H1 (cell line): ENCODE measurements at regions not wholly inside any gene's neighbourhood (a gene's known extent, or its start where the extent isn't known, plus 50 kb on each side); places are given as distances from the start of the nearest gene placed in this dataset.

ENCODE experiments used
- CTCF ChIA-PET: fragments of 300-600 bp; sonication (Branson Sonifier 250); formaldehyde crosslinking; loops from one replicate; lab custom pipeline; 2021; ENCODE audit not compliant: partially characterized antibody; lab: Charles Lee
- POLR2A ChIA-PET: fragments of 300-600 bp; sonication (Branson Sonifier 250); formaldehyde crosslinking; loops from one replicate; lab custom pipeline; 2021; ENCODE audit warnings: inconsistent platforms; ENCODE audit not compliant: partially characterized antibody; lab: Charles Lee
- DNase-seq, 2 experiments: peaks; one replicate each; pipeline versions ENCODE4 v3.0.0 to v3.0.0-alpha.2; 2010 to 2022; ENCODE audit warnings: low spot score in 2 of 2, low read depth in 1 of 2, mixed read lengths in 1 of 2
- FAIRE-seq: peaks from 2 replicates; lab custom pipeline; 2011; peaks lifted over from hg19 to GRCh38; lab: Jason Lieb, UNC
- H2AFZ ChIP-seq: 2 replicates; pipeline ENCODE4 v1.8.1; 2012; ENCODE audit warnings: low read length, inconsistent platforms
- H2AK5ac ChIP-seq: 2 replicates; pipeline ENCODE4 v1.6.1; 2013; ENCODE audit warnings: low read depth, low read length
- H2BK120ac ChIP-seq: replicated peaks from 2 replicates; pipeline ENCODE3; 2013; ENCODE audit warnings: low read depth, low read length, inconsistent platforms
- H2BK12ac ChIP-seq: 2 replicates; pipeline ENCODE4 v1.6.1; 2013; ENCODE audit warnings: low read depth, low read length
- H2BK15ac ChIP-seq: 2 replicates; pipeline ENCODE4 v1.6.1; 2013; ENCODE audit warnings: low read length
- H2BK20ac ChIP-seq: 2 replicates; pipeline ENCODE4 v1.6.1; 2013; ENCODE audit warnings: low read length
- H2BK5ac ChIP-seq: 2 replicates; pipeline ENCODE4 v1.6.1; 2013; ENCODE audit warnings: low read depth, low read length
- H3K14ac ChIP-seq: 2 replicates; pipeline ENCODE4 v1.6.1; 2013; ENCODE audit warnings: inconsistent platforms; ENCODE audit not compliant: insufficient read length
- H3K18ac ChIP-seq: 2 replicates; pipeline ENCODE4 v1.6.1; 2013; ENCODE audit warnings: low read length; ENCODE audit errors: extremely low read depth
- H3K23ac ChIP-seq: 2 replicates; pipeline ENCODE4 v1.6.1; 2013; ENCODE audit warnings: inconsistent platforms; ENCODE audit not compliant: insufficient read length
- H3K23me2 ChIP-seq: 2 replicates; pipeline ENCODE4 v1.6.1; 2013; ENCODE audit warnings: low read depth, low read length
- H3K27ac ChIP-seq: 2 replicates; pipeline ENCODE4 v1.6.1; 2011; ENCODE audit warnings: low read depth, low read length, inconsistent platforms
- H3K27me3 ChIP-seq, 4 experiments: replicated peaks in 1 of 4; 1 replicate in 1 of 4; 2 replicates in 3 of 4; pipeline versions ENCODE4 v1.6.1 to v1.8.1; 2011 to 2013; ENCODE audit warnings: low read length in 3 of 4, mild to moderate bottlenecking in 3 of 4, inconsistent platforms in 2 of 4, mixed read lengths in 2 of 4, moderate library complexity in 1 of 4; ENCODE audit not compliant: control insufficient read depth in 3 of 4, insufficient read depth in 3 of 4; ENCODE audit errors: extremely low read depth in 1 of 4
- H3K36me3 ChIP-seq, 4 experiments: 2 replicates each; pipeline versions ENCODE4 v1.6.1 to v1.8.1; 2011 to 2013; ENCODE audit warnings: mild to moderate bottlenecking in 4 of 4, low read length in 3 of 4, moderate library complexity in 2 of 4, control low read depth in 1 of 4, inconsistent platforms in 1 of 4; ENCODE audit not compliant: insufficient read depth in 4 of 4, control insufficient read depth in 2 of 4
- H3K4ac ChIP-seq: replicated peaks from 2 replicates; pipeline ENCODE3; 2013; ENCODE audit warnings: low read length, low read depth, mixed read lengths, inconsistent platforms; ENCODE audit not compliant: insufficient read length
- H3K4me1 ChIP-seq, 4 experiments: replicated peaks in 1 of 4; 1 replicate in 1 of 4; 2 replicates in 3 of 4; pipeline versions ENCODE4 v1.6.1 to v1.8.1; 2011 to 2013; ENCODE audit warnings: low read length in 3 of 4, inconsistent platforms in 2 of 4, mixed read lengths in 1 of 4; ENCODE audit not compliant: insufficient read depth in 4 of 4, control insufficient read depth in 3 of 4
- H3K4me2 ChIP-seq, 2 experiments: 2 replicates each; pipeline versions ENCODE4 v1.6.1 to v1.8.1; 2011 to 2013; ENCODE audit warnings: low read depth in 2 of 2, low read length in 2 of 2, control low read depth in 1 of 2, inconsistent platforms in 1 of 2, mild to moderate bottlenecking in 1 of 2; ENCODE audit not compliant: insufficient read depth in 1 of 2
- H3K4me3 ChIP-seq, 4 experiments: fragments of 200-600, 300-600 bp in 1 of 4; sonication (generic), shearing (Covaris generic), sonication (Bioruptor Twin) in 1 of 4; 2 replicates each; pipeline versions ENCODE4 v1.5.1 to v1.8.1; 2011 to 2016; ENCODE audit warnings: low read length in 4 of 4, low read depth in 3 of 4, control low read depth in 2 of 4, inconsistent platforms in 2 of 4, mild to moderate bottlenecking in 2 of 4, mixed read lengths in 1 of 4, moderate library complexity in 1 of 4; ENCODE audit not compliant: insufficient read depth in 2 of 4; ENCODE audit errors: extremely low read depth in 1 of 4
- H3K56ac ChIP-seq: replicated peaks from 2 replicates; pipeline ENCODE3; 2013; ENCODE audit warnings: low read depth, mild to moderate bottlenecking, mixed read lengths, low read length, inconsistent platforms; ENCODE audit not compliant: insufficient read length
- H3K79me1 ChIP-seq: 2 replicates; pipeline ENCODE4 v1.6.1; 2013; ENCODE audit warnings: low read depth, low read length, control low read depth
- H3K79me2 ChIP-seq, 2 experiments: 2 replicates each; pipeline versions ENCODE4 v1.6.1 to v1.8.1; 2012 to 2013; ENCODE audit warnings: low read length in 2 of 2, mild to moderate bottlenecking in 2 of 2, inconsistent platforms in 1 of 2; ENCODE audit not compliant: insufficient read depth in 2 of 2, control insufficient read depth in 1 of 2
- H3K9ac ChIP-seq, 4 experiments: replicated peaks in 1 of 4; 1 replicate in 1 of 4; 2 replicates in 3 of 4; pipeline versions ENCODE4 v1.6.1 to v1.8.1; 2011 to 2013; ENCODE audit warnings: low read depth in 3 of 4, low read length in 3 of 4, control low read depth in 2 of 4, mild to moderate bottlenecking in 2 of 4, moderate library complexity in 2 of 4, inconsistent platforms in 1 of 4; ENCODE audit errors: extremely low read depth in 1 of 4
- H3K9me3 ChIP-seq, 2 experiments: 2 replicates each; pipeline versions ENCODE4 v1.6.1 to v1.8.1; 2012 to 2013; ENCODE audit warnings: mild to moderate bottlenecking in 2 of 2, moderate library complexity in 2 of 2, control low read depth in 1 of 2, inconsistent platforms in 1 of 2, low read depth in 1 of 2, low read length in 1 of 2, mixed read lengths in 1 of 2; ENCODE audit not compliant: insufficient read depth in 2 of 2
- H4K20me1 ChIP-seq, 2 experiments: replicated peaks in 1 of 2; 2 replicates each; pipeline versions ENCODE3 to v1.8.1; 2011 to 2013; ENCODE audit warnings: inconsistent platforms in 2 of 2, low read length in 2 of 2, mild to moderate bottlenecking in 1 of 2; ENCODE audit not compliant: insufficient read depth in 2 of 2, control insufficient read depth in 1 of 2
- H4K5ac ChIP-seq: 2 replicates; pipeline ENCODE4 v1.6.1; 2013; ENCODE audit warnings: low read length, low read depth, mixed read lengths, inconsistent platforms; ENCODE audit not compliant: insufficient read length
- H4K8ac ChIP-seq: 2 replicates; pipeline ENCODE4 v1.8.0; 2013; ENCODE audit warnings: mild to moderate bottlenecking, moderate library complexity, low read length, inconsistent platforms; ENCODE audit not compliant: insufficient read depth; ENCODE audit errors: extremely low read depth
- H4K91ac ChIP-seq: replicated peaks from 2 replicates; pipeline ENCODE3; 2013; ENCODE audit warnings: low read length, mixed read lengths, inconsistent platforms; ENCODE audit not compliant: insufficient read length
- ATF2 ChIP-seq: IDR thresholded peaks from 2 replicates; pipeline ENCODE4 v1.6.1; 2012; ENCODE audit warnings: low read length, inconsistent platforms
- ATF3 ChIP-seq: IDR thresholded peaks from 2 replicates; pipeline ENCODE4 v1.6.1; 2011; ENCODE audit warnings: low read depth, mild to moderate bottlenecking, low read length; ENCODE audit not compliant: insufficient read depth
- BCL11A ChIP-seq, 2 experiments: IDR thresholded peaks; one replicate each; pipeline ENCODE4 v1.6.1; 2011; ENCODE audit warnings: low read depth in 2 of 2, low read length in 2 of 2, mild to moderate bottlenecking in 2 of 2
- CEBPB ChIP-seq: IDR thresholded peaks from 2 replicates; pipeline ENCODE4 v1.6.1; 2012; ENCODE audit warnings: low read depth, low read length
- CHD2 ChIP-seq: IDR thresholded peaks from 2 replicates; pipeline ENCODE4 v1.6.1; 2012; ENCODE audit warnings: low read length, improper control_type of control experiment
- E2F6 ChIP-seq: IDR thresholded peaks from 2 replicates; pipeline ENCODE4 v1.6.1; 2012; ENCODE audit warnings: inconsistent platforms
- FOSL1 ChIP-seq: IDR thresholded peaks from 2 replicates; pipeline ENCODE4 v1.6.1; 2011; ENCODE audit warnings: mild to moderate bottlenecking, low read depth, low read length, moderate library complexity; ENCODE audit not compliant: insufficient read depth
- HDAC2 ChIP-seq, 2 experiments: fragments of 300-600 bp in 1 of 2; sonication (generic) in 1 of 2; IDR thresholded peaks; 2 replicates each; pipeline ENCODE4 v1.6.1; 2011 to 2012; ENCODE audit warnings: low read depth in 2 of 2, low read length in 2 of 2, mild to moderate bottlenecking in 2 of 2, moderate library complexity in 2 of 2, borderline replicate concordance in 1 of 2, inconsistent platforms in 1 of 2
- KDM1A ChIP-seq: fragments of 200-600, 300-600 bp; sonication (generic); IDR thresholded peaks from 2 replicates; pipeline ENCODE4 v1.7.1; 2016; ENCODE audit warnings: mild to moderate bottlenecking, low read length, borderline replicate concordance
- SP2 ChIP-seq: IDR thresholded peaks from 2 replicates; pipeline ENCODE4 v1.6.1; 2012; ENCODE audit warnings: mild to moderate bottlenecking, low read length, inconsistent platforms
- TEAD4 ChIP-seq: IDR thresholded peaks from 2 replicates; pipeline ENCODE4 v1.6.1; 2012; ENCODE audit warnings: low read depth, low read length, inconsistent platforms, mixed read lengths
- ZNF274 ChIP-seq: IDR thresholded peaks from 2 replicates; pipeline ENCODE4 v1.7.0; 2012; ENCODE audit warnings: low read length, borderline replicate concordance; ENCODE audit errors: extremely low read depth
- WGBS, 2 experiments: shearing (Covaris generic) in 1 of 2; methylation state at CpG; one replicate each; pipeline versions ENCODE4 v1.1.6 to v1.1.7; 2013 to 2015; ENCODE audit warnings: low lambda C conversion rate in 2 of 2, mixed read lengths in 2 of 2, inconsistent platforms in 1 of 2, low coverage in 1 of 2, missing lambda C conversion rate in 1 of 2; ENCODE audit not compliant: insufficient replicate concordance in 2 of 2, insufficient coverage in 1 of 2, insufficient read length in 1 of 2; ENCODE audit errors: extremely low coverage in 1 of 2, missing lambda C conversion rate in 1 of 2; 5-methylcytosine and 5-hydroxymethylcytosine counted together

DNA sequence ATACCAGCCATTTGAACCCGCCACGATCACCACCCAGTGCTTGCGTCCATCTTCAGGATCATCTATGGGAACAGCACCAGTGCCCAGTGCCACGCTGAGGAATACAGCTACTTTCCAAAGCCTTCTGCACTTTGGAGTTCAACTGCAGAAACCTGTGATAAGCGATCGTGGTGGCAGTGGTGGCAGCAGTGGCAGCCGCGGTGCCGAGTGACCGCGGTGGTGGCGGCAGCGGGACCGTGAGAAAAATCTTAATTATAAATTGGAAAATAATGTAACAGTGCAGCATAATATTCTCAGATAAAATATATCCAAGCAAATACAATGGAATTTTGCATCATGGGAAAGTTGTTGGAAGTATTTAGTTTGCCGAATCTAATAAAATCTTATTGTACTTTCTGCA, 2270.9 kb downstream of the PCDH9 start:
- CTCF ChIA-PET = no interaction called here
- 98% methylated on average over 15 of the region's 15 CpGs; no CpG with 5 or more reads in 1 of the 2 experiments for WGBS, 2 experiments
- 0 out of 2 replicates have a peak overlapping the region, but pooled peaks have one; percentile 44 for H2AFZ ChIP-seq
- TF ChIP-seq E2F6 (no peak), HDAC2 (IDR thresholded peaks at IDR 0.05; ENCODE audit: borderline replicate concordance in 1 of 2, low read depth in 2 of 2, low read length in 2 of 2) (no peak), CHD2 (no peak), CEBPB (no peak), FOSL1 (no peak), SP2 (no peak), ATF3 (no peak), BCL11A (IDR thresholded peaks at IDR 0.05; ENCODE audit: low read depth in 2 of 2, low read length in 2 of 2) (no peak), ZNF274 (no peak), ATF2 (no peak), TEAD4 (no peak), KDM1A (no peak)

More for the DNA sequence above, 2270.9 kb downstream of the PCDH9 start:
- FAIRE-seq = no peak
- H3K4me3 ChIP-seq = no peak overlapping the region
- H3K4ac ChIP-seq = no peak overlapping the region
- no peak overlapping the region for H2BK12ac ChIP-seq
- H4K5ac ChIP-seq = no peak overlapping the region
- no peaks in the 10 kb centered on the region for H3K27me3 ChIP-seq
- no peak overlapping the region for H3K9ac ChIP-seq
- H3K14ac ChIP-seq = no peak overlapping the region
- H3K79me2 ChIP-seq = no peaks in the 10 kb centered on the region
- no peaks in the 10 kb centered on the region; a peak in 1 of 4 replicates for H3K9me3 ChIP-seq
- no peak for DNase-seq
- no peaks in the 10 kb centered on the region for H3K4me1 ChIP-seq
- H3K23ac ChIP-seq = no peak overlapping the region
- POLR2A ChIA-PET = no interaction called here
- H3K18ac ChIP-seq = no peak overlapping the region
- no peak overlapping the region for H3K4me2 ChIP-seq
- H2BK20ac ChIP-seq = no peak overlapping the region
- no peak overlapping the region for H4K8ac ChIP-seq
- no peak overlapping the region for H3K27ac ChIP-seq
- H4K91ac ChIP-seq = no peak overlapping the region
- H3K36me3 ChIP-seq = no peaks in the 10 kb centered on the region
- H2BK15ac ChIP-seq = no peak overlapping the region
- no peaks in the 10 kb centered on the region for H3K79me1 ChIP-seq
- H4K20me1 ChIP-seq = no peaks in the 10 kb centered on the region
- no peak overlapping the region for H3K56ac ChIP-seq
- no peak overlapping the region for H2BK5ac ChIP-seq
- H3K23me2 ChIP-seq = no peaks in the 10 kb centered on the region
- no peak overlapping the region for H2AK5ac ChIP-seq
- no peak overlapping the region for H2BK120ac ChIP-seq
